Fibroblast of the aortic adventitia (primary cell): ENCODE measurements at regions not wholly inside any gene's neighbourhood (a gene's known extent, or its start where the extent isn't known, plus 50 kb on each side); places are given as distances from the start of the nearest gene placed in this dataset.
A peak's percentile ranks its signal among the peaks of the same experiment; 100 is the strongest.

Experiments
- DNase-seq: peaks from one replicate; pipeline ENCODE4 v3.0.0-alpha.2; 2010; ENCODE audit warnings: low read depth
- H3K4me3 ChIP-seq: 2 replicates; pipeline ENCODE4 v1.5.1; 2011; ENCODE audit warnings: low read depth, mild to moderate bottlenecking, control low read depth, low read length, moderate library complexity
- CTCF ChIP-seq: IDR thresholded peaks from 2 replicates; pipeline ENCODE4 v1.5.1; 2011; ENCODE audit warnings: mild to moderate bottlenecking, low read length, control low read depth, inconsistent platforms; ENCODE audit not compliant: insufficient read depth

DNA sequence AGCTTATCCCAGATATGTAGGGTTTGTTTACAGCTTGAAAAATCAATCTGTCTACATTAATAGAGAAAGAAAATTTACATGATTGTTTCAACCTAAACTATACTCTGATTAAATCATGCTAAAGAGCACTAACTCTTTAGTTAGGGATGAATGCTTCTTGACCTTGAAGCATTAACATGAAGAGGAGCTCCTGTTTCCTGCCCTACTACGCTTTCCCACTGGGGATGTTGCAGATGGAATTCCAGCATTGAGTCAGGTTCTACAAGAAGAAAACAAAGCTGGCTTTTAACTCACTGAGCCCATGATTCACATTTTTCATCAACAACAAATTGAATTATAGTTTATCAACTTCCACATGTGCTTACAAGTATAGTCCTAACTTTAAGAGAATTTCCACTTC lies 471.3 kb downstream of the TMEM232 start:
- no peak for TF ChIP-seq CTCF
- no peak overlapping the region for H3K4me3 ChIP-seq
- no peak for DNase-seq

- no peak overlapping the region for H3K4me3 ChIP-seq
- no peak for DNase-seq
- TF ChIP-seq CTCF: no peak
Measured at GRCh38 chr5:110256298-110256697, 470.2 kb downstream of the TMEM232 start.

GRCh38 chr5:110257971-110258370 lies 468.5 kb downstream of the TMEM232 start:
- no peak for TF ChIP-seq CTCF
- H3K4me3 ChIP-seq: no peak overlapping the region
- no peak for DNase-seq

GRCh38 chr5:110258460-110259216 lies 467.8 kb downstream of the TMEM232 start:
- TF ChIP-seq CTCF: no peak
- peak; percentile 6 for DNase-seq
- no peak overlapping the region for H3K4me3 ChIP-seq

- peak; percentile 69 for DNase-seq
- H3K4me3 ChIP-seq: no peak overlapping the region
Measured at GRCh38 chr5:110262749-110263148, 463.7 kb downstream of the TMEM232 start.

DNA sequence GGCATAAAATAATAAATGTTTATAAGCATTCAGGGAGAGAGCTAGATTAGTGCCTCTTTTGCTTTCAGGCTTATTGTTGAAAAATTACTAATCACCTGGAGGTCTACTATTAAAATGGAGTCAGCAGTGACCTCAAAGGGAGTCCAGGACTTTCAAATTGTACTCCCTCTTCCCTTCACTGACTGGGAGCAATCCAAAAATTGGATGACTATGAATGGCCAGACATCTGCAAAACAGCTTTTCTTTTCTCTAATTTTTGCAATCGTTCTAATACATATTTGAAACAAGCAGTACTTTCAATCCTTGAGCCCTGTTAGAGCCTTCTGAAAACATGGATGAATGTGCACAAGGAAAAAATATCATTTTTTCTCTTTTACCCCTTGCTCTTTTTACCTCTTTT lies 461.8 kb downstream of the TMEM232 start:
- DNase-seq: no peak
- no peak overlapping the region for H3K4me3 ChIP-seq
- no peak for TF ChIP-seq CTCF

More at GRCh38 chr5:110262749-110263148, 463.7 kb downstream of the TMEM232 start:
- no peak for TF ChIP-seq CTCF

- no peak overlapping the region for H3K4me3 ChIP-seq
- no peak for DNase-seq
- no peak for TF ChIP-seq CTCF
Measured at GRCh38 chr5:110265162-110265561, 461.3 kb downstream of the TMEM232 start.
